Hippocampal formation (tissue), 2 donors: ENCODE measurements at regions not wholly inside any gene's neighbourhood (a gene's known extent, or its start where the extent isn't known, plus 50 kb on each side); places are given as distances from the start of the nearest gene placed in this dataset.
"Not testable (repeated sequence)": the region's sequence is repeated elsewhere in the genome, so short reads cannot be mapped to it uniquely, and the experiment has no call there.

Source experiments
- DNase-seq, 2 donors: peaks; one replicate each; lab custom pipeline; 2025; lab: John Stamatoyannopoulos, UW

DNA sequence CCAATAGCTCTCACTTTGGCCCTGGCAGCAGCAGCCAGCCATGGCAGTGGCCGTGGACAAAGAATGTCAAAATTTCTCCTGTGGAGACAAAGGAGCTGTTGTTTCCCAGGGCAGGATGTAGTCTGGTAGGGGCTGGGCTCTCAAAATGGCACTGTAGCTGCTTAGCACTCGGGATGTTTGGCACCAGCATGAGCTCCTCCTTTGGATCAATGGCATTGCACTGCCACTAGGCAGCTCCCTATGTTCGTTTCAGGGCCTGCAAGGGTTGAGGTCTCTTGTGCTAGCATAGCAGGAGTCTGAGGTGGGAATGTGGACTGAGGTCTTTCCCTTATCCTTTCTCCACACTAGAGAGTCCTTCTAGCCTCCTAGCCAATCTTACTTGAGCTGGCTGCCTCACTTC lies 948.8 kb upstream of the FAM98A start:
- DNase-seq, result no peak

DNA sequence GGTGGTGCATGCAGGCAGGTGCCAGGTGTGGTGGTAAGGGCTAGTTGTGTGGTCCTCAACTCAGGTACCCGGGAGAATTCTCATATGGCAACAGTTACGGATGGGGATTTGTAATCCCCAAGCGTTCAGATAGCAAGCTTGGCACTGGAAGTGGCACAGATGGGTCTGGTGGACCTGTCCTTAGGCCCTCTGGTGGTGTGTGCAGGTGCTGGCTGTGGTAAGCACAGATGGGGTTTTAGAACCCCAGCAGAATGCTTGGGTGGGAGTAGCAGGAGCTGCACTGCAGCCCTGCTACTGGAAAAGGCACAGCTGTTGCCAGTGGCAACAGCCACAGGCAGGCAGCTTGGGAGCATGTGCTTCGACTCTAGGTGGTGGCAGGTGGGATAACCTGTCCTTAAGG lies 948.2 kb upstream of the FAM98A start:
- DNase-seq, result no peak

- DNase-seq, result no peak
These were observed 946.5 kb upstream of the FAM98A start for GRCh38 chr2:34545486-34546136.

DNA sequence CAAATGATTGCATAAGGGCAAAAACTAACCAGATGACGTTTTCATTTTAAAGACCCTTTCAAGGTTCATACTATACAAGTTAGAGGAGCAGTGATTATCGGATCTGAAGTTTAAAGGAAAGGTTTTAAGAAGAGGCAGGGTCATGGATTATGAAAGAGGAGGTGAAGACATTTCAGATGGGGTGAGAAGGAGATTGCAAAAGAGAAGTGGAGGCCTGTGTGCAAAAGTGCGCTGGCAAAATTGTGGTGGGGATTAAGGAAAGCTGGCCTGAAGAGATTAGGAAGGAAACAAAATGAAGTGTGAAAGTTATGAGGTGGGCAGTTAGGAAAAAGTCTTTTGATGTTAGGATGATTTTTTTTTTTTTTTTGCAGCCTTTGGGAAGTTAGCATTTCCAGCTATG lies 935.7 kb upstream of the FAM98A start:
- DNase-seq, result no peak

DNA sequence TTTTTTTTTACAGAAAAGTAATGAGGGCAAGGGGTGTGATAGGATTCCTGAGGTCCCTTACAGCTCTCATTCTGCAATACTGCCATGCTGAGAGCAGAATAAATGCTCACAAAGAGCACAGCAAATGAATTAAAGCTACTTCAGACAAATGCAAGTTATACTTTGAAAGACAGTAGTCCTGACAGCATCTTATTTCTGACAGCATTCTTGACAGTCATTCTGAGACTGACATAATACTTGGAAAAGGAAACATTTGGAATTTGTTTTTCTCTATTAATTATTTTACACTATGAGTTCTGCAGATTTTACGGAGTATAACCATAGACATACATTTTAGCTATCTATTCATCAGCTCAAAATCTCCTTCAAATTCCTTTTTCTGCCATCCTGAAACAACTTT lies 935.2 kb upstream of the FAM98A start:
- no peak for DNase-seq

DNA sequence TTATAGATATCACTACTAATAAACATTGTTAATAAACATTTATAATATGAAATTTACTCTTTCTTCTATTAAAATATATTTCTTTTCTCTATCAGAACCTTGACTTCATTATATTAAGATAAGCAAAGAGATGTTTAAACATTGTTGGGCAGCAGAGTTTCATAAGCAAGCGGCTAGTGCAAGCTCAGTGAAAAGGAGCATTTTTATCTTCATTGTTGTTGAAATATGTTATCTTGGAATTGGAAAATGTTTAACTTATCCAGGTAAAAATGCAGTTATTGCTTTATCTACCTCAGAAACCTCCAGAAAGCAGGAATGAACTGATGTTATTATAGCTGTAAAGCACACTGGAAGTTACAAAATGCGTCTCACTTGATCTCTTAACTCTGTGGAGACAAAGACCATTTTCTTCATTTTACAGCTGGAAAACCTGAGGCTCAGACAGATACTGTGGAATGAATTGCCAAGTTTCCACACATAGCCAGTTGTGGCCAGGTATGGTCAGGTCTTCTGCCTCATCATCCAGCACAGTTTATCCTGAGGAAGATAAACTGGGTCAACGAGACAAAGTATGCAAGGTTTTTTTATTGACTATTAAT lies 934.6 kb upstream of the FAM98A start:
- no peak for DNase-seq

DNA sequence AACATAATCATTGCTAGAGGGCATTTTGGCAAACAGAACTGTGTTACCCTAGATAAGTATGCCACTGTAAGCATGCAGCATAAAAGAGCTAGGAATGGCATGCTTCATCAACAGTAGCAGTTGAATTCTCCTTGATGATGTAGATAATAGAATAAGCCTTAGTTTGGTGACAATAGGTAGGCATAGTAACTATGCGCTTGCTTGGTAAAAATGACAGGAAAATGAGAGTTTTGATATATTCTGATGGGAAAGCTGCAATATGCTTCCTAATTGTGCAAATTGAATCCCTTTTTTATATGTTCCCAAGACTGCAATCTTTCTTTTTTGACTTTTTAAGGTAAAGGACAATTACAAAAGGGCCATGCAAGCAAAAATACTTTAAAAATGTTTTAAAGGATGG lies 930.9 kb upstream of the FAM98A start:
- DNase-seq, result no peak

DNA sequence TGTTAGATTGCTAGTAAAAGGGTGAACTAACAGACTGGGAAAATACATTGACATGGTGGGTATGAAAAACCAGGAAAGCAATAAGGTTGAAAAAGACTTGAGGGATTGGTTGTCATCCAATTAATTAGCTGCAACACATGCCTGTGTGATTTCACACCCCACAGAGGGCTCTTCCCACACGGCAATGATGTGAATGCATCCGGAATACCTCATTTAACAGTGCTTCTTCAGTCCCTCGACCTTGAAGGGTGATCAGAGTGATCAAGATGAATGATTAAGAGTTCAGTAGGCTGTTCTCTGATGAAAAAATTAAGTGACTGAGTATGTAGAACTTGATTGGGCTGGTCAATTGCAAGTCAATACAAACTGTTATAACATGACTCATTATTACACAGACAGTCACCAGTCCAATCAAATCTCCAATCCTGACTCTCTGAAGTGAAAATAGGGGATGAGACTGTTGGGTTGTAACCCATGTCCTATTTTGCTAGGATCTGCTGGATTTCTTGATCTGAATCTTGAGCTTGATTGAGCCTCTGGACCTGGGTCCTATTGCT lies 924.9 kb upstream of the FAM98A start:
- no peak for DNase-seq

- no peak for DNase-seq
These were observed 920.6 kb upstream of the FAM98A start for GRCh38 chr2:34519659-34520058.

- DNase-seq, result no peak
These were observed 899.5 kb upstream of the FAM98A start for GRCh38 chr2:34498561-34498960.

DNA sequence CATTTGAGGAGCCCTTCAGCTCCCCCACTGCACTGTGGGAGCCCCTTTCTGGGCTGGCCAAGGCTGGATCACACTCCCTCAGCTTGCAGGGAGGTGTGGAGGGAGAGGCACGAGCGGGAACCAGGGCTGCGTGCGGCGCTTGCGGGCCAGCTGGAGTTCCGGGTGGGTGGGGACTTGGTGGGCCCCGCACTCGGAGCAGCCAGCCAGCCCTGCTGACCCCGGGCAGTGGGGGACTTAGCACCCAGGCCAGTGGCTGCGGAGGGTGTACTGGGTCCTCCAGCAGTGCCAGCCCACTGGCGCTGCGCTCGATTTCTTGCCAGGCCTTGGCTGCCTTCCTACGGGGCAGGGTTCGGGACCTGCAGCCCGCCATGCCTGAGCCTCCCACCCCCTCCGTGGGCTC lies 895.1 kb upstream of the FAM98A start:
- not testable (repeated sequence) for DNase-seq

DNA sequence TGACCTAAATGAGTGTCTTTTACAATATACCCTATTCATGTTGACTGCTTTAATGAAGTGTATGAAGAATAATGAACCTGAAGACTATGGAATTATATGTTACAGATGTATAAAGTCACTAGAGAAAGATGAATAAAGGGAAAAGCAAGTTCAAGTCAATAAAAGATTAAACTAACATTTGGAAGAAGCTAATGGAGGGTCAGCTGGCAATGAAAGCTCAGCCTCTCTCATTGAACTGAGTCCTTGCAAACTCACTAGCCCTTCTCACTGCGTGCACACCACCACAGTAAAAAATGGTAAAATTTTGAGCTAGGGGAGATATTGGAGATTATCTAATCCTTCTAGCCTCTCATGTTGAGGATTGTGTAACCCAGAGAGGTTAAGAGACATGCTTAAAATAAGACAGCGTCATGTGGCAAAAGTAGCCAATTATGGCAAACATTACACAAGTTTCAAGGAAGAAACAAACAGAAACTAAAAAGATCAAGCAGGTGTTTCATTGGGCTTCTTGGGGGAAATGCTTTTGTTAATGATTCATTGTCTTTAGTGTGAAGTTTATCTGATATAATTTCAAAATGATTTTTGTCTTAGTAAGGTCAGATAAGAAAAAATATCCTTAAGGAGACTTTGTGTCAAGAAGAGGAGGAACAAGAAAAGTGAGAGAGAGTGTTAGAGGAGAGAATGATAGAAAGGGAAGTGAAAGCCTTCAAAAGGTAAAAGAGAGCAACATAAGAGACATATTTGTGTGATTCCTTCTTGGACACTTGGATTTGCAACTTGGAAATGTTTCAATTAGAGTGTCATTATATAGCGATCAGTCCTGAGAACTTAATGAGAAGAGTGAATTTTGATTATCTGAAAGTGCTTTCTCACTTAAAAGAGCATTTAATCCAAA lies 893.7 kb upstream of the FAM98A start:
- no peak for DNase-seq

DNA sequence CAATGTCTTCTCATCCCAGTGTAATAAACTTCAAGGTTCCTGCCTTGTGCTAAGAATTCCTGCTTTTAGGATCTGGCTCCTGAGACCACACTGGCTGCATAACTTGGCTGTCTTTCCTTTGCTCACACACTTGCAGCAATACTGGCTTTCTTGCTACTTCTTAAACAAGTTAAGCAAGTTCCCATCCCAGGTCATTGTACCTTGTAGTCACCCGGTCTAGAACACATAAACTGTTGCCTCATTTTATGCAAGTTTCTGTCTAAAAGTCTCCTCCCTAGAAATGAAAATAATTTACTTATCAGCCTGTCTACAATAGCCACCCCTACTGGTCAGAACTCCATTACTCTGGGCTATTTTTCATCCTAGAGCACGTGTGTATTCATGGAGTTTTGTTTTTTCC lies 887.9 kb upstream of the FAM98A start:
- DNase-seq, result no peak

- no peak for DNase-seq
These were observed 882.4 kb upstream of the FAM98A start for GRCh38 chr2:34481542-34481941.

DNA sequence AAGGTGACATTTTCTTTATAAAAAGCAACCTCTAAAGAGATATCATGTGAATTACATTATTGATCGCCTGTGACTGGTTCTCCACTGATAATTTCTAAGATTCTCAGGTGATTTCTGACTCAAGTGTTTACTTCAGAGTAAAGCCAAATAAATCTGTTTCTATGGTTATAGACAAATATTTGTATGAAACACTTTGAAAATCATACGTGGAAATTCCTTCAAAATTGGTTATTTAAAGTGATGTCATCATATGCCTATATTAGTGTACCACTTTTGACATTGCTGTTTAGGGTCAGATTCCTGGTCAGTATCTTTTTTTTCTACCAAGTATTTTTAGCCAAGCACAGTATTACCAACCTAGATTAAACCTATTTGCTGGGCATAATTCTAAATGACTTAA lies 881.3 kb upstream of the FAM98A start:
- DNase-seq, result no peak

GRCh38 chr2:34475156-34475555 lies 876.1 kb upstream of the FAM98A start:
- DNase-seq, result no peak

GRCh38 chr2:34474646-34475045 lies 875.5 kb upstream of the FAM98A start:
- DNase-seq, result no peak

GRCh38 chr2:34447097-34447496 lies 848.0 kb upstream of the FAM98A start:
- no peak for DNase-seq

DNA sequence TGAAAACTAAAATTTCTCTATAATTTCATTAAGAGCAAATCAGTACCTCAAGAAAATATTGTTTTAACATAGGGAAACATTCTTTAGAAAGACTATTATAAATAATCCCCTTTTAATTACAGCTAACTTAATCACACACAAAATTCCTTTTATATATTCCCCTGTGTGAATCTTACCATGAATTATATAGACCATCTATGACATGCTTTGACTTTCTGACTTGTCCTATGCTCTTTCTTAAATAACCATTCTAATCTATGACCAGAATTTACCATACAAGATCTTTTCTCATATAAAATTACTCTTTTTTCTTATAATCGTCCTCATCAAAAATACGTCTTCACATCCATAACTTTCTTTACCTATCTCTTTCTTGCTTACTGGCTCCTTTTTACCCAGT lies 824.2 kb upstream of the FAM98A start:
- DNase-seq, result no peak

- no peak for DNase-seq
These were observed 820.8 kb upstream of the FAM98A start for GRCh38 chr2:34419856-34420255.

DNA sequence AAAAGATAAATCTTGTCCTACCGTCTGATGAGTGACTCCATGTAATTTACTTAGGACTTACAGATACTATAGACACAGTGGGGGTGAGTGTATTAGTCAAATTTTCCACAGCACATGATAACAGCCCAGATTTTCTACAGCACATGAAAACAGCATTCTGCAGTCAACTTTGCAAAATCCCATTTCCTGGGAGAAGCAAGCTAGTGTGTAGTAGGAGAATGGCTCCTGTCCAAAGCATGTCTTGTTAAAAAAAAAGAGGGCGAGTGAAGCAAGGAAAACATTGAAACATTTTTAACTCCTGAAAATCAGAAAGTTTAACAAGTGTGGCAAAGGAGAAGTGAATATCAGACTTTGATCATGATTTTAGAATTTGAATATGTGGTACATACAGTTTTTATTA lies 817.8 kb upstream of the FAM98A start:
- DNase-seq, result no peak

- DNase-seq, result no peak
These were observed 815.8 kb upstream of the FAM98A start for GRCh38 chr2:34414856-34415255.

DNA sequence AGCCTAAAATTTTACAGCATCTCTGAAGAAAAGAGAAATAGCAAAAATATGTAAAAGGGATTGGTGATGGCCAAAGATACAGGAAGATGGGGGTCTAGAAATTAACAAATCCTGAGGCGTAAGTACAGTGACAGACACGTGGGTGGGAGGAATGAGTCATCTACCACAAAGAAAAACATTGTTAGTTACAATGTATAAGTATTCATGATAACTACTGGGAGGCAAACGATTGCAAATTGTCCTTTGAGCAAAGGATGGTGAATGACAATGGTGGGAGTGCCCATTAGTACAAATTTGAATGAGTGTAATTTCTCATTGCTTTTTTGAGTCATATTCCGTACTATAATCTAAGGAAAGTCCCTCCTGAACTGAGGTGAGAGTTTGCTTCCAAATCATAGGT lies 809.0 kb upstream of the FAM98A start:
- no peak for DNase-seq
